Upper lobe of left lung (tissue), 6 donors: ENCODE measurements at regions not wholly inside any gene's neighbourhood (a gene's known extent, or its start where the extent isn't known, plus 50 kb on each side); places are given as distances from the start of the nearest gene placed in this dataset.

Source experiments
- ATAC-seq, 2 donors: fragments of 200-7000 bp; cut with Tn5 transposase; one replicate each; pipeline ENCODE4 v1.9.1; 2022; ENCODE audit warnings: mild to moderate bottlenecking in 2 of 2, moderate library complexity in 2 of 2; ENCODE audit not compliant: low FRiP score in 2 of 2
- DNase-seq, 2 donors: peaks; one replicate each; pipeline ENCODE4 v3.0.0-alpha.2; 2019 to 2020
- H3K27ac ChIP-seq, 4 donors: fragments of 200-600 bp; sonication (generic); one replicate each; pipeline ENCODE4 v1.5.1; 2016 to 2019
- H3K27me3 ChIP-seq, 4 donors: fragments of 200-600 bp; sonication (generic); one replicate each; pipeline ENCODE4 v1.5.1; 2017 to 2019
- H3K36me3 ChIP-seq, 4 donors: fragments of 200-600 bp; sonication (generic); one replicate each; pipeline ENCODE4 v1.5.1; 2016 to 2019
- H3K4me1 ChIP-seq, 4 donors: fragments of 200-600 bp; sonication (generic); one replicate each; pipeline ENCODE4 v1.5.1; 2018 to 2019
- H3K4me3 ChIP-seq, 4 donors: fragments of 200-600 bp; sonication (generic); one replicate each; pipeline ENCODE4 v1.5.1; 2017 to 2019; ENCODE audit warnings: mild to moderate bottlenecking in 2 of 4, moderate library complexity in 1 of 4
- H3K9me3 ChIP-seq, 4 donors: fragments of 200-600 bp; sonication (generic); one replicate each; pipeline ENCODE4 v1.5.1; 2018 to 2019
- CTCF ChIP-seq, 6 experiments: fragments of 450-650 bp in 4 of 6; fragments of 200-600 bp in 2 of 6; sonication (generic) in 2 of 6; IDR thresholded peaks; one replicate each; pipeline ENCODE4 v1.5.1; 2016 to 2019; ENCODE audit warnings: antibody characterized with exemption in 6 of 6
- EP300 ChIP-seq, 4 donors: sonication (generic); formaldehyde crosslinking; IDR thresholded peaks; one replicate each; pipeline ENCODE4 v1.5.1; 2017; ENCODE audit warnings: antibody characterized with exemption in 4 of 4, control low read depth in 2 of 4
- POLR2A ChIP-seq, 4 donors: fragments of 450-650 bp; IDR thresholded peaks; one replicate each; pipeline ENCODE4 v1.5.1; 2016 to 2017; ENCODE audit warnings: antibody characterized with exemption in 4 of 4, mild to moderate bottlenecking in 2 of 4
- POLR2AphosphoS5 ChIP-seq, 2 donors: sonication (generic); formaldehyde crosslinking; IDR thresholded peaks; one replicate each; pipeline ENCODE4 v1.5.1; 2017; ENCODE audit warnings: antibody characterized with exemption in 2 of 2
- WGBS, 2 donors: methylation state at CpG; one replicate each; pipeline ENCODE4 v1.1.5; 2017 to 2018; 5-methylcytosine and 5-hydroxymethylcytosine counted together
- donor health status: DM: no; HTN: no; CAD: no; lungs with moderate emphysema.
- donor health status: DM: no; HTN: yes; CAD: no; lungs with severe emphysema.

GRCh38 chr20:47878601-47879027 is 93.3 kb upstream of the SULF2 start:
- Histone ChIP-seq H3K27ac (no peak overlapping the region), H3K36me3 (no peaks in the 10 kb centered on the region)
- no peak for DNase-seq

GRCh38 chr20:47876311-47877088 is 91.2 kb upstream of the SULF2 start:
- Histone ChIP-seq H3K27ac (no peak overlapping the region), H3K36me3 (no peaks in the 10 kb centered on the region), H3K27me3 (no peaks in the 10 kb centered on the region), H3K4me1 (no peaks in the 10 kb centered on the region), H3K9me3 (no peaks in the 10 kb centered on the region), H3K4me3 (no peak overlapping the region)
- ATAC-seq (no peak), DNase-seq (no peak)
- no peak for TF ChIP-seq CTCF (IDR thresholded peaks at IDR 0.05)
- TF ChIP-seq EP300 (IDR thresholded peaks at IDR 0.05), result no peak
- no peak for TF ChIP-seq POLR2A (IDR thresholded peaks at IDR 0.05)
- TF ChIP-seq POLR2AphosphoS5 (IDR thresholded peaks at IDR 0.05), result no peak
- WGBS, 2 donors, result 31 to 40% methylated on average over 5 of the region's 5 CpGs

More at GRCh38 chr20:47878601-47879027, 93.3 kb upstream of the SULF2 start:
- H3K4me3 ChIP-seq, result no peak overlapping the region
- ATAC-seq, result peak in 1 of 2 donors; percentile 20
- WGBS, 2 donors, result 76 to 81% methylated on average over 6 of the region's 6 CpGs
- no peaks in the 10 kb centered on the region for H3K4me1 ChIP-seq
- TF ChIP-seq POLR2A (IDR thresholded peaks at IDR 0.05), result no peak
- TF ChIP-seq EP300 (IDR thresholded peaks at IDR 0.05), result no peak
- no peak for TF ChIP-seq POLR2AphosphoS5 (IDR thresholded peaks at IDR 0.05)
- TF ChIP-seq CTCF (IDR thresholded peaks at IDR 0.05), result no peak
- no peaks in the 10 kb centered on the region for H3K9me3 ChIP-seq
- H3K27me3 ChIP-seq, result no peaks in the 10 kb centered on the region

- TF ChIP-seq EP300 (IDR thresholded peaks at IDR 0.05) (no peak), CTCF (IDR thresholded peaks at IDR 0.05) (no peak), POLR2A (IDR thresholded peaks at IDR 0.05) (no peak), POLR2AphosphoS5 (IDR thresholded peaks at IDR 0.05) (no peak)
- WGBS, 2 donors, result 64 to 71% methylated on average over 9 to 12 of the region's 13 CpGs
- Histone ChIP-seq H3K4me1 (no peaks in the 10 kb centered on the region), H3K36me3 (no peaks in the 10 kb centered on the region), H3K27ac (no peak overlapping the region), H3K4me3 (no peak overlapping the region), H3K9me3 (no peaks in the 10 kb centered on the region), H3K27me3 (no peaks in the 10 kb centered on the region)
- DNase-seq, result no peak
- ATAC-seq, result no peak
Observed at GRCh38 chr20:47875297-47876025, 90.2 kb upstream of the SULF2 start.

GRCh38 chr20:47872341-47872740 is 87.1 kb upstream of the SULF2 start:
- Histone ChIP-seq H3K9me3 (no peaks in the 10 kb centered on the region), H3K4me1 (no peaks in the 10 kb centered on the region), H3K36me3 (no peaks in the 10 kb centered on the region), H3K4me3 (no peak overlapping the region), H3K27me3 (no peaks in the 10 kb centered on the region), H3K27ac (no peak overlapping the region)
- no peak for TF ChIP-seq POLR2A (IDR thresholded peaks at IDR 0.05)
- no peak for TF ChIP-seq CTCF (IDR thresholded peaks at IDR 0.05)
- TF ChIP-seq EP300 (IDR thresholded peaks at IDR 0.05), result no peak
- TF ChIP-seq POLR2AphosphoS5 (IDR thresholded peaks at IDR 0.05), result no peak
- peak in 1 of 2 donors; percentile 14 for ATAC-seq
- DNase-seq, result no peak
- 54 to 81% methylated on average over 8 to 9 of the region's 9 CpGs for WGBS, 2 donors
